ENCODE measurements at regions not wholly inside any gene's neighbourhood (a gene's known extent, or its start where the extent isn't known, plus 50 kb on each side); places are given as distances from the start of the nearest gene placed in this dataset.

DNA sequence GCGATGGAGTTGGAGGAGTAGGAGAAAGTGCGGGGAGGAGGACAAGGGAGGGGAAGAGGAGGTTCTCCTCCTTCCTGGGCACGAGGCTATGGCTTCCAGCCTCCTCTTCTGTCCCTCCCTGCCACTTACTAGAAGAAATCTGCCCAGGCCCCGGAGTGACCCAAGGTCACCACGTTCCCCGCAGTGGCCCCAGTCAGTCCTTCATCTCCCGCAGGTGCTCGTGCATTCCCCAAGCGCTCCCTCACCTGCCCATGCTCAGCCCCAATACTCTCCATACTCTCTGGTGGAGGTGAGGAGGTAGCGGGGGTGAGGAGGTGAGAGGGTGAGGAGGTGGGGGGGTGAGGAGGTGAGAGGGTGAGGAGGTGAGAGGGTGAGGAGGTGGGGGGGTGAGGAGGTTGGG, 85.4 kb downstream of the CCDC185 start:
- H3K27ac ChIP-seq (ENCODE audit: low read depth): no peak overlapping the region
- no peaks in the 10 kb centered on the region for H3F3A ChIP-seq (replicated peaks; ENCODE audit: low read depth)
- 0 out of 2 replicates have a peak, but pooled peaks cover 7% of the 10 kb centered on the region for H3K4me1 ChIP-seq (ENCODE audit: insufficient read depth)
- Mint-ChIP-seq H3K36me3 (ENCODE audit: low read depth) (no peaks in the 10 kb centered on the region), H3K27ac (no peak overlapping the region), H3K4me3 (no peak overlapping the region), H3K27me3 (ENCODE audit: insufficient read depth, low read depth, poor library complexity) (peaks cover 15% of the 10 kb centered on the region), H3K4me1 (peaks cover 11% of the 10 kb centered on the region), H3K9me3 (no peaks in the 10 kb centered on the region)
- no peak overlapping the region for H3K4me3 ChIP-seq
- H3K4me2 ChIP-seq: no peak overlapping the region
- no peaks in the 10 kb centered on the region for H4K20me1 ChIP-seq (replicated peaks; ENCODE audit: insufficient read depth)
- ATAC-seq (no peak), DNase-seq (ENCODE audit: low spot score) (no peak)
- TF ChIP-seq CREB1 (CRISPR knock-in tag; IDR thresholded peaks at IDR 0.05; ENCODE audit: low read depth) (no peak), JUNB (IDR thresholded peaks at IDR 0.05; ENCODE audit: unreplicated experiment) (no peak), ZNF331 (CRISPR knock-in tag; IDR thresholded peaks at IDR 0.05; ENCODE audit: low read depth) (no peak), STAT1 (IDR thresholded peaks at IDR 0.05; ENCODE audit: unreplicated experiment) (no peak), NANOG (IDR thresholded peaks at IDR 0.05; ENCODE audit: borderline replicate concordance) (no peak), EZH2phosphoT487 (IDR thresholded peaks at IDR 0.05; ENCODE audit: unreplicated experiment) (no peak)
- no peaks in the 10 kb centered on the region for H3K36me3 ChIP-seq (ENCODE audit: insufficient read depth)
- no peaks in the 10 kb centered on the region for H3K27me3 ChIP-seq (ENCODE audit: insufficient read depth)
- no peaks in the 10 kb centered on the region for H3K79me2 ChIP-seq (replicated peaks; ENCODE audit: insufficient read depth)
- no peak overlapping the region for H2AFZ ChIP-seq
- H3K9me2 ChIP-seq (ENCODE audit: insufficient read depth): peaks cover 4% of the 10 kb centered on the region

DNA sequence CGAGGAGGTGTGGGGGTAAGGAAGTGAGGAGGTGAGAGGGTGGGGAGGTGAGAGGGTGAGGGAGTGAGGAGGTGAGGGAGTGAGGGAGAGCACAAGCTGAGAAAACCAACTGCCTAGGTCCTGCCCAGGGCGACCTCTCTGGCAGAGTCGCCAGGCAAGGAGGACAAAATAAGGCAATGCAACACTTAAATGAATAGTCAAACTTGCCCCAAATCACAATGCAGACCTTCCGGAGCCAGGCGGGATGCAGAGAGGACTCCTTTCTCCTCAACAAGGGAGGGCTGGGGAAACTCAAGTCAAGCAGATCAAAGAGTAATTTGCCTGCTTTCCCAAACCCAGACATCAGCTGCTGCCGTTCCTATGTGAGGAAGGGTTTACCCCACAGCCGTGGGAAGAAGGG, 86.0 kb downstream of the CCDC185 start:
- no peaks in the 10 kb centered on the region for H3F3A ChIP-seq (replicated peaks; ENCODE audit: low read depth)
- 0 out of 2 replicates have a peak overlapping the region, but pooled peaks have one; percentile 13 for H3K4me3 ChIP-seq
- H3K27ac ChIP-seq (ENCODE audit: low read depth): no peak overlapping the region
- H3K27me3 Mint-ChIP-seq (ENCODE audit: insufficient read depth, low read depth, poor library complexity): peaks cover 15% of the 10 kb centered on the region
- no peak overlapping the region for H3K4me3 Mint-ChIP-seq
- no peaks in the 10 kb centered on the region for H3K36me3 ChIP-seq (ENCODE audit: insufficient read depth)
- peaks cover 11% of the 10 kb centered on the region for H3K4me1 Mint-ChIP-seq
- peaks cover 4% of the 10 kb centered on the region for H3K9me2 ChIP-seq (ENCODE audit: insufficient read depth)
- ATAC-seq (peak; percentile 20), DNase-seq (ENCODE audit: low spot score) (peak; percentile 19)
- H3K4me2 ChIP-seq: peak overlapping the region; percentile 55
- no peaks in the 10 kb centered on the region for H3K36me3 Mint-ChIP-seq (ENCODE audit: low read depth)
- H3K4me1 ChIP-seq (ENCODE audit: insufficient read depth): 0 out of 2 replicates have a peak, but pooled peaks cover 7% of the 10 kb centered on the region
- no peaks in the 10 kb centered on the region for H4K20me1 ChIP-seq (replicated peaks; ENCODE audit: insufficient read depth)
- no peaks in the 10 kb centered on the region for H3K9me3 Mint-ChIP-seq
- no peaks in the 10 kb centered on the region for H3K27me3 ChIP-seq (ENCODE audit: insufficient read depth)
- H3K79me2 ChIP-seq (replicated peaks; ENCODE audit: insufficient read depth): no peaks in the 10 kb centered on the region
- TF ChIP-seq POLR2AphosphoS5 (IDR thresholded peaks at IDR 0.05; ENCODE audit: low read depth): no peak
- no peak for TF ChIP-seq CTCF (conservative IDR thresholded peaks at IDR 0.05; ENCODE audit: low read depth in 2 of 2)
- no peak for TF ChIP-seq JUNB (IDR thresholded peaks at IDR 0.05; ENCODE audit: unreplicated experiment)
- TF ChIP-seq NANOG (IDR thresholded peaks at IDR 0.05; ENCODE audit: borderline replicate concordance): no peak
- TF ChIP-seq ZNF331 (CRISPR knock-in tag; IDR thresholded peaks at IDR 0.05; ENCODE audit: low read depth): no peak
- no peak for TF ChIP-seq EZH2 (IDR thresholded peaks at IDR 0.05; ENCODE audit: low read depth, unreplicated experiment)
- TF ChIP-seq, protein P1, sequence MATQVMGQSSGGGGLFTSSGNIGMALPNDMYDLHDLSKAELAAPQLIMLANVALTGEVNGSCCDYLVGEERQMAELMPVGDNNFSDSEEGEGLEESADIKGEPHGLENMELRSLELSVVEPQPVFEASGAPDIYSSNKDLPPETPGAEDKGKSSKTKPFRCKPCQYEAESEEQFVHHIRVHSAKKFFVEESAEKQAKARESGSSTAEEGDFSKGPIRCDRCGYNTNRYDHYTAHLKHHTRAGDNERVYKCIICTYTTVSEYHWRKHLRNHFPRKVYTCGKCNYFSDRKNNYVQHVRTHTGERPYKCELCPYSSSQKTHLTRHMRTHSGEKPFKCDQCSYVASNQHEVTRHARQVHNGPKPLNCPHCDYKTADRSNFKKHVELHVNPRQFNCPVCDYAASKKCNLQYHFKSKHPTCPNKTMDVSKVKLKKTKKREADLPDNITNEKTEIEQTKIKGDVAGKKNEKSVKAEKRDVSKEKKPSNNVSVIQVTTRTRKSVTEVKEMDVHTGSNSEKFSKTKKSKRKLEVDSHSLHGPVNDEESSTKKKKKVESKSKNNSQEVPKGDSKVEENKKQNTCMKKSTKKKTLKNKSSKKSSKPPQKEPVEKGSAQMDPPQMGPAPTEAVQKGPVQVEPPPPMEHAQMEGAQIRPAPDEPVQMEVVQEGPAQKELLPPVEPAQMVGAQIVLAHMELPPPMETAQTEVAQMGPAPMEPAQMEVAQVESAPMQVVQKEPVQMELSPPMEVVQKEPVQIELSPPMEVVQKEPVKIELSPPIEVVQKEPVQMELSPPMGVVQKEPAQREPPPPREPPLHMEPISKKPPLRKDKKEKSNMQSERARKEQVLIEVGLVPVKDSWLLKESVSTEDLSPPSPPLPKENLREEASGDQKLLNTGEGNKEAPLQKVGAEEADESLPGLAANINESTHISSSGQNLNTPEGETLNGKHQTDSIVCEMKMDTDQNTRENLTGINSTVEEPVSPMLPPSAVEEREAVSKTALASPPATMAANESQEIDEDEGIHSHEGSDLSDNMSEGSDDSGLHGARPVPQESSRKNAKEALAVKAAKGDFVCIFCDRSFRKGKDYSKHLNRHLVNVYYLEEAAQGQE (IDR thresholded peaks at IDR 0.05; ENCODE audit: unreplicated experiment): no peak
- no peak for TF ChIP-seq ZNF462 (CRISPR knock-in tag; IDR thresholded peaks at IDR 0.05)
- peak overlapping the region; percentile 92 for H2AFZ ChIP-seq
- no peak overlapping the region for H3K27ac Mint-ChIP-seq
